Left lobe of liver (tissue), 2 donors: ENCODE measurements at regions not wholly inside any gene's neighbourhood (a gene's known extent, or its start where the extent isn't known, plus 50 kb on each side); places are given as distances from the start of the nearest gene placed in this dataset.

ENCODE experiments used
- ATAC-seq: fragments of 200-7000 bp; cut with Tn5 transposase; one replicate; pipeline ENCODE4 v1.9.1; 2020; ENCODE audit warnings: mild to moderate bottlenecking, moderate library complexity
- DNase-seq: peaks from one replicate; pipeline ENCODE4 v3.0.0-alpha.2; 2020; ENCODE audit warnings: low spot score
- donor health status: DM: no; HTN: no; CAD: no; lungs with moderate emphysema.
- donor health status: DM: no; HTN: yes; CAD: no.

DNA sequence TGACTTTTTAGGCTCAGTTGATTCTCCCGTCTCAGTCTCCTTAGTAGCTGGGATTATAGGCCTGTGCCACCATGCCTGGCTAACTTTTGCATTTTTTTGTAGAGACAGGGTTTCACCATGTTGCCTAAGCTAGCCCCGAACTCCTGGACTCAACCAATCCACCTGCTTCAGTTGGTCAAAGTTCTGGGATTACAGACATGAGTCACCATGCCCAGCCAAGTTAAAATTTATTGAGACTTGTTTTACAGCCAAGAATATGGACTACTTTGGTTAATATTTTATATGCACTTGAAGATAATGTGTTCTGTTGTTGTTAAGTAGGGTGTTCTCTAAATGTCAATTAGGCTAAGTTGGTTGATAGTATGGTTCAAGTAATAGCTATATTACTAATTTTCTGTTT, 58.7 kb downstream of the CYTL1 start:
- DNase-seq = no peak
- no peak for ATAC-seq

DNA sequence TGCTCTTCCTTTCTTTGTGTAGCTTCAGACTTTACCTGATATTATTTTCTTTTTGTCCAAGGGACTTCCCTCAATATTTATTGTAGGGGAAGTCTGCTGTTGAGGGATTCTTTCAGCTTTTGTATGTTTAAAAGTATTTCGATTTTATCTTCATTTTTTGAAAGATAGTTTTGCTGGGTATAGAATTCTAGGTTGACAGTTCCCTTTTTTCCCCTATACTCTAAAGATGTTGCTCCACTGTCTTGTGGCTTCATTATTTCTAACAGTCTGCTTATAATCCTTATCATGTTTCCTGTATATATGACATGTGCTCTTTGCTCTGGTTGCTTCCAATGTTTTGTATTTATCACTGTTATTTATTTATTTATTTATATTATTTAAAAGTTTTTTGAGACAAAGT, 57.3 kb downstream of the CYTL1 start:
- DNase-seq (no peak), ATAC-seq (no peak)

DNA sequence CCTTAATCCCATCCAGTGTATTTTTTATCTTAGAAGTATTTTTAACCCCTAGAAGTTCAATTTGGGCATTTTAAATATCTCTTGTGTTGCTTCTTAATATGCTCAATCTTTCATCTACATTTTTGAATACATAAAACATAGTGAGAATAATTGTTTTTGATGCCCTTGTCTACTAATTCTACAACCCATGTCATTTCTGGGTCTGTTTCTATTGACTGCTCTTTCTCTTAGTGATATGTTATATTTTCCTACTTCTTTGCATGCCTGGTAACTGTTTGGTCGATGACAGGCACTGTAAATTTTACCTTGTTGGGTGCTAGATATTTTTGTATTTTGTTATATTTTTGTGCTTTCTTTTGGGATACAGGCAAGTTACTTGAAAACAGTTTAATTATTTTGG, 56.3 kb downstream of the CYTL1 start:
- ATAC-seq = no peak
- no peak for DNase-seq
